ENCODE measurements at regions not wholly inside any gene's neighbourhood (a gene's known extent, or its start where the extent isn't known, plus 50 kb on each side); places are given as distances from the start of the nearest gene placed in this dataset.

DNA sequence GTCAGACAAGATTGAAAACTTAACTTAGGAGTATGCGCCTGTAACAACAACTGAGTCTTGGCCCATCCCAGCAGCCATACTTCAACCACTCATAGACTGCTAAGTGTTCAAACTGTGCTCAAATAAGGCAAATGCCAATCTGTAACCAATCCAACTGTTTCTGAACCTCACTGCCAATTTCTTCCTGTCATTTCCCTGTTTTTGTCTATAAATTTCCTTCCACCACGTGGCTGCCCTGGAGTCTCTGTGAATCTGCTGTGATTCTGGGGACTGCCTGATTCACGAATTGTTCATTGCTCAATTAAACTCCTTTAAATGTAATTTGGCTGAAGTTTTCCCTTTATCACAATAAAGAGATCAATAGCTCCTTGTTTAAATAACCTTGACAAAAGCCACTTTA, 50.8 kb upstream of the FREM2 start (continued):
- no peak for TF ChIP-seq PBX3 (IDR thresholded peaks at IDR 0.05)
- TF ChIP-seq, protein P1, sequence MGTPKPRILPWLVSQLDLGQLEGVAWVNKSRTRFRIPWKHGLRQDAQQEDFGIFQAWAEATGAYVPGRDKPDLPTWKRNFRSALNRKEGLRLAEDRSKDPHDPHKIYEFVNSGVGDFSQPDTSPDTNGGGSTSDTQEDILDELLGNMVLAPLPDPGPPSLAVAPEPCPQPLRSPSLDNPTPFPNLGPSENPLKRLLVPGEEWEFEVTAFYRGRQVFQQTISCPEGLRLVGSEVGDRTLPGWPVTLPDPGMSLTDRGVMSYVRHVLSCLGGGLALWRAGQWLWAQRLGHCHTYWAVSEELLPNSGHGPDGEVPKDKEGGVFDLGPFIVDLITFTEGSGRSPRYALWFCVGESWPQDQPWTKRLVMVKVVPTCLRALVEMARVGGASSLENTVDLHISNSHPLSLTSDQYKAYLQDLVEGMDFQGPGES (IDR thresholded peaks at IDR 0.05; ENCODE audit: low read depth, low read length), result no peak

- no peaks in the 10 kb centered on the region for H3K79me2 ChIP-seq (ENCODE audit: insufficient read depth)
- H3F3A ChIP-seq (replicated peaks; ENCODE audit: insufficient read depth), result no peaks in the 10 kb centered on the region
- H2AFZ ChIP-seq (ENCODE audit: low read depth), result no peak overlapping the region
- no peak for DNase-seq
- POLR2A ChIA-PET, result no interaction called here
- H3K4me3 ChIP-seq (ENCODE audit: low read depth in 2 of 2, low read length in 1 of 2), result no peak overlapping the region
- no peaks in the 10 kb centered on the region for H3K4me1 ChIP-seq (ENCODE audit: control insufficient read depth in 1 of 2, insufficient read depth in 2 of 2, low read depth in 1 of 2, low read length in 1 of 2)
- H3K9ac ChIP-seq, result no peak overlapping the region
- H3K9me2 ChIP-seq, result no peaks in the 10 kb centered on the region
- H3K9me3 ChIP-seq, result no peaks in the 10 kb centered on the region
- no peak overlapping the region for H3K27ac ChIP-seq (ENCODE audit: low read depth in 2 of 2, low read length in 1 of 2)
- CTCF ChIA-PET, result no interaction called here
- 13% methylated on average over 2 of the region's 2 CpGs for WGBS (ENCODE audit: low lambda C conversion rate)
- H3K27me3 ChIP-seq (ENCODE audit: insufficient read depth), result no peaks in the 10 kb centered on the region
- H4K20me1 ChIP-seq (ENCODE audit: insufficient read depth), result no peaks in the 10 kb centered on the region
- no peak overlapping the region for H3K4me2 ChIP-seq
- H3K36me3 ChIP-seq (replicated peaks in 1 of 2; ENCODE audit: control insufficient read depth in 1 of 2, insufficient read depth in 2 of 2, low read length in 1 of 2), result no peaks in the 10 kb centered on the region
- TF ChIP-seq GATA2 (CRISPR knock-in tag; IDR thresholded peaks at IDR 0.05), result no peak
- TF ChIP-seq MAX (IDR thresholded peaks at IDR 0.05; ENCODE audit: low read depth), result no peak
- TF ChIP-seq, protein P2, sequence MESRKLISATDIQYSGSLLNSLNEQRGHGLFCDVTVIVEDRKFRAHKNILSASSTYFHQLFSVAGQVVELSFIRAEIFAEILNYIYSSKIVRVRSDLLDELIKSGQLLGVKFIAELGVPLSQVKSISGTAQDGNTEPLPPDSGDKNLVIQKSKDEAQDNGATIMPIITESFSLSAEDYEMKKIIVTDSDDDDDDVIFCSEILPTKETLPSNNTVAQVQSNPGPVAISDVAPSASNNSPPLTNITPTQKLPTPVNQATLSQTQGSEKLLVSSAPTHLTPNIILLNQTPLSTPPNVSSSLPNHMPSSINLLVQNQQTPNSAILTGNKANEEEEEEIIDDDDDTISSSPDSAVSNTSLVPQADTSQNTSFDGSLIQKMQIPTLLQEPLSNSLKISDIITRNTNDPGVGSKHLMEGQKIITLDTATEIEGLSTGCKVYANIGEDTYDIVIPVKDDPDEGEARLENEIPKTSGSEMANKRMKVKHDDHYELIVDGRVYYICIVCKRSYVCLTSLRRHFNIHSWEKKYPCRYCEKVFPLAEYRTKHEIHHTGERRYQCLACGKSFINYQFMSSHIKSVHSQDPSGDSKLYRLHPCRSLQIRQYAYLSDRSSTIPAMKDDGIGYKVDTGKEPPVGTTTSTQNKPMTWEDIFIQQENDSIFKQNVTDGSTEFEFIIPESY (IDR thresholded peaks at IDR 0.05; ENCODE audit: borderline replicate concordance, low read depth), result no peak
- no peak for TF ChIP-seq FOXM1 (IDR thresholded peaks at IDR 0.05; ENCODE audit: low read depth)
- TF ChIP-seq FOXJ3 (CRISPR knock-in tag; IDR thresholded peaks at IDR 0.05), result no peak
- TF ChIP-seq MEF2A (IDR thresholded peaks at IDR 0.05; ENCODE audit: borderline replicate concordance, low read depth), result no peak
- TF ChIP-seq, protein P3, sequence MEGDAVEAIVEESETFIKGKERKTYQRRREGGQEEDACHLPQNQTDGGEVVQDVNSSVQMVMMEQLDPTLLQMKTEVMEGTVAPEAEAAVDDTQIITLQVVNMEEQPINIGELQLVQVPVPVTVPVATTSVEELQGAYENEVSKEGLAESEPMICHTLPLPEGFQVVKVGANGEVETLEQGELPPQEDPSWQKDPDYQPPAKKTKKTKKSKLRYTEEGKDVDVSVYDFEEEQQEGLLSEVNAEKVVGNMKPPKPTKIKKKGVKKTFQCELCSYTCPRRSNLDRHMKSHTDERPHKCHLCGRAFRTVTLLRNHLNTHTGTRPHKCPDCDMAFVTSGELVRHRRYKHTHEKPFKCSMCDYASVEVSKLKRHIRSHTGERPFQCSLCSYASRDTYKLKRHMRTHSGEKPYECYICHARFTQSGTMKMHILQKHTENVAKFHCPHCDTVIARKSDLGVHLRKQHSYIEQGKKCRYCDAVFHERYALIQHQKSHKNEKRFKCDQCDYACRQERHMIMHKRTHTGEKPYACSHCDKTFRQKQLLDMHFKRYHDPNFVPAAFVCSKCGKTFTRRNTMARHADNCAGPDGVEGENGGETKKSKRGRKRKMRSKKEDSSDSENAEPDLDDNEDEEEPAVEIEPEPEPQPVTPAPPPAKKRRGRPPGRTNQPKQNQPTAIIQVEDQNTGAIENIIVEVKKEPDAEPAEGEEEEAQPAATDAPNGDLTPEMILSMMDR (IDR thresholded peaks at IDR 0.05), result no peak
- no peak for TF ChIP-seq POLR2AphosphoS5 (IDR thresholded peaks at IDR 0.05; ENCODE audit: low read depth, low read length)
- TF ChIP-seq, protein P4, sequence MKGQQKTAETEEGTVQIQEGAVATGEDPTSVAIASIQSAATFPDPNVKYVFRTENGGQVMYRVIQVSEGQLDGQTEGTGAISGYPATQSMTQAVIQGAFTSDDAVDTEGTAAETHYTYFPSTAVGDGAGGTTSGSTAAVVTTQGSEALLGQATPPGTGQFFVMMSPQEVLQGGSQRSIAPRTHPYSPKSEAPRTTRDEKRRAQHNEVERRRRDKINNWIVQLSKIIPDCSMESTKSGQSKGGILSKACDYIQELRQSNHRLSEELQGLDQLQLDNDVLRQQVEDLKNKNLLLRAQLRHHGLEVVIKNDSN (IDR thresholded peaks at IDR 0.05; ENCODE audit: borderline replicate concordance, low read depth), result no peak
- TF ChIP-seq CHD2 (IDR thresholded peaks at IDR 0.05; ENCODE audit: low read length, partially characterized antibody), result no peak
- no peak for TF ChIP-seq RXRA (IDR thresholded peaks at IDR 0.05; ENCODE audit: borderline replicate concordance, low read depth)
- TF ChIP-seq RAD21 (IDR thresholded peaks at IDR 0.05; ENCODE audit: low read length), result no peak
- TF ChIP-seq, protein P1 (IDR thresholded peaks at IDR 0.05; ENCODE audit: low read depth, low read length), result no peak
- TF ChIP-seq YY1 (IDR thresholded peaks at IDR 0.05; ENCODE audit: low read depth), result no peak
- no peak for TF ChIP-seq REST (IDR thresholded peaks at IDR 0.05; ENCODE audit: low read depth, low read length)
- no peak for TF ChIP-seq RFX5 (IDR thresholded peaks at IDR 0.05; ENCODE audit: low read length)
- no peak for TF ChIP-seq RCOR1 (IDR thresholded peaks at IDR 0.05; ENCODE audit: low read length)
- TF ChIP-seq PBX3 (IDR thresholded peaks at IDR 0.05), result no peak
Measured at GRCh38 chr13:38636761-38637160, 50.1 kb upstream of the FREM2 start.

Data from SK-N-SH (cell line).